Panc1 (cell line): ENCODE measurements at regions not wholly inside any gene's neighbourhood (a gene's known extent, or its start where the extent isn't known, plus 50 kb on each side); places are given as distances from the start of the nearest gene placed in this dataset.

Experiments used
- ATAC-seq: fragments of 200-7000 bp; cut with Tn5 transposase; 2 replicates; pipeline ENCODE4 v1.9.1; 2020; ENCODE audit warnings: mild to moderate bottlenecking, moderate library complexity
- BruUV-seq: library from RNA; stranded (reverse); fragments of 400-500 nt; replicated peaks from 2 replicates; lab custom pipeline; 2021; lab: Mats Ljungman, UMichigan
- CTCF ChIA-PET: fragments of 300-600 bp; sonication (Branson Sonifier 250); formaldehyde crosslinking; loops from one replicate; lab custom pipeline; 2022; ENCODE audit warnings: antibody characterized with exemption; lab: Charles Lee
- POLR2A ChIA-PET: fragments of 300-600 bp; sonication (Branson Sonifier 250); formaldehyde crosslinking; loops from one replicate; lab custom pipeline; 2022; ENCODE audit warnings: antibody characterized with exemption; lab: Charles Lee
- DNase-seq: peaks from one replicate; pipeline ENCODE4 v3.0.0-alpha.2; 2010; ENCODE audit warnings: low read depth, low spot score
- H3K27ac ChIP-seq: 2 replicates; pipeline ENCODE4 v1.5.1; 2011; ENCODE audit warnings: mild to moderate bottlenecking, low read length, inconsistent platforms
- H3K27me3 ChIP-seq: fragments of 200-500 bp; sonication (Bioruptor generic); 2 replicates; pipeline ENCODE4 v1.6.0; 2014; ENCODE audit warnings: low read length, inconsistent platforms; ENCODE audit not compliant: control insufficient read depth, insufficient read depth
- H3K36me3 ChIP-seq: fragments of 200-500 bp; sonication (Bioruptor generic); 2 replicates; pipeline ENCODE4 v1.5.1; 2014; ENCODE audit warnings: inconsistent platforms, mild to moderate bottlenecking, low read length, moderate library complexity; ENCODE audit not compliant: control insufficient read depth, insufficient read depth
- H3K4me1 ChIP-seq: 2 replicates; pipeline ENCODE4 v1.5.1; 2011; ENCODE audit warnings: inconsistent platforms, mild to moderate bottlenecking, low read length, moderate library complexity; ENCODE audit not compliant: control insufficient read depth, insufficient read depth
- H3K4me3 ChIP-seq, 2 experiments: 2 replicates each; pipeline ENCODE4 v1.5.1; 2011 to 2012; ENCODE audit warnings: low read depth in 2 of 2, low read length in 2 of 2, mild to moderate bottlenecking in 2 of 2, inconsistent platforms in 1 of 2, moderate library complexity in 1 of 2
- H3K9me3 ChIP-seq: fragments of 200-500 bp; sonication (Bioruptor generic); 2 replicates; pipeline ENCODE4 v1.5.1; 2014; ENCODE audit warnings: low read depth, mild to moderate bottlenecking, inconsistent platforms, low read length, moderate library complexity; ENCODE audit not compliant: control insufficient read depth, insufficient read depth
- POLR2AphosphoS5 ChIP-seq: IDR thresholded peaks from 2 replicates; pipeline ENCODE4 v1.6.1; 2012; ENCODE audit warnings: mild to moderate bottlenecking, low read depth, low read length, moderate library complexity
- SIN3A ChIP-seq: IDR thresholded peaks from 2 replicates; pipeline ENCODE4 v1.6.1; 2012; ENCODE audit warnings: low read depth, mild to moderate bottlenecking, low read length, moderate library complexity, borderline replicate concordance; ENCODE audit not compliant: insufficient read depth
- TCF7L2 ChIP-seq: IDR thresholded peaks from 2 replicates; pipeline ENCODE4 v1.6.1; 2011; ENCODE audit warnings: mild to moderate bottlenecking, low read depth, low read length, inconsistent platforms
- in situ Hi-C: cut with HindIII; loops from 2 replicates; pipeline ENCODE4 v1.10.0; 2016; ENCODE audit warnings: low sequenced_read_pairs, low pct_unique_long_range_greater_than_20kb
- intact Hi-C: fragments of 100-400 bp; cut with micrococcal nuclease; formaldehyde crosslinking; loops from one replicate; pipeline ENCODE4 v1.10.0; 2022; ENCODE audit not compliant: unreplicated experiment
- TF ChIP-seq, protein P1 (sequence below): fragments of 450-650 bp; IDR thresholded peaks from 2 replicates; pipeline ENCODE4 v1.5.1; 2017; ENCODE audit warnings: mild to moderate bottlenecking
- TF ChIP-seq, protein P2 (sequence below), 2 experiments: IDR thresholded peaks; 2 replicates each; pipeline ENCODE4 v1.6.1; 2011 to 2012; ENCODE audit warnings: low read depth in 2 of 2, control low read depth in 1 of 2, low read length in 1 of 2, mild to moderate bottlenecking in 1 of 2, moderate library complexity in 1 of 2; ENCODE audit not compliant: insufficient read depth in 1 of 2

DNA sequence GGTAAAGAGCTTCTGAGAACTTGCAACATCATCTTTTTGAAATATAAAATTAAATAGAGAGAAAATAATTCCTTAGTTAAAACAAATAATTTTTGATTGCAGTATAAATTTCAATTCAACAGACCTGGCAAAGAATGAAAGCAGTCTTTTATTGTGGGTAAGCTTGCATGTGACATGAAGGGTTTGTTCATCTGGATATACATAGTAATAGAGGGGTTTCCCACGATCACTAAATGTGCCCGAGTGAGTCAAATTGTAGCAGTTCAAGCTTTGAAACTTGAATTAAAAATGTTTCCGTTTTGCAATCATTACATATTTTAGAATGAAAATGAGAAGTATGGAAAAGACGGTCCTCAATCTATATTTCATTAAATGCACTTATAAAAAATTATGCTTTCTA is 658.4 kb upstream of the MBL2 start:
- ChIA-PET CTCF (no interaction called here), POLR2A (no interaction called here)
- TF ChIP-seq TCF7L2 (no peak), POLR2AphosphoS5 (no peak), SIN3A (no peak)
- TF ChIP-seq, protein P1, sequence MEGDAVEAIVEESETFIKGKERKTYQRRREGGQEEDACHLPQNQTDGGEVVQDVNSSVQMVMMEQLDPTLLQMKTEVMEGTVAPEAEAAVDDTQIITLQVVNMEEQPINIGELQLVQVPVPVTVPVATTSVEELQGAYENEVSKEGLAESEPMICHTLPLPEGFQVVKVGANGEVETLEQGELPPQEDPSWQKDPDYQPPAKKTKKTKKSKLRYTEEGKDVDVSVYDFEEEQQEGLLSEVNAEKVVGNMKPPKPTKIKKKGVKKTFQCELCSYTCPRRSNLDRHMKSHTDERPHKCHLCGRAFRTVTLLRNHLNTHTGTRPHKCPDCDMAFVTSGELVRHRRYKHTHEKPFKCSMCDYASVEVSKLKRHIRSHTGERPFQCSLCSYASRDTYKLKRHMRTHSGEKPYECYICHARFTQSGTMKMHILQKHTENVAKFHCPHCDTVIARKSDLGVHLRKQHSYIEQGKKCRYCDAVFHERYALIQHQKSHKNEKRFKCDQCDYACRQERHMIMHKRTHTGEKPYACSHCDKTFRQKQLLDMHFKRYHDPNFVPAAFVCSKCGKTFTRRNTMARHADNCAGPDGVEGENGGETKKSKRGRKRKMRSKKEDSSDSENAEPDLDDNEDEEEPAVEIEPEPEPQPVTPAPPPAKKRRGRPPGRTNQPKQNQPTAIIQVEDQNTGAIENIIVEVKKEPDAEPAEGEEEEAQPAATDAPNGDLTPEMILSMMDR = no peak
- TF ChIP-seq, protein P2, sequence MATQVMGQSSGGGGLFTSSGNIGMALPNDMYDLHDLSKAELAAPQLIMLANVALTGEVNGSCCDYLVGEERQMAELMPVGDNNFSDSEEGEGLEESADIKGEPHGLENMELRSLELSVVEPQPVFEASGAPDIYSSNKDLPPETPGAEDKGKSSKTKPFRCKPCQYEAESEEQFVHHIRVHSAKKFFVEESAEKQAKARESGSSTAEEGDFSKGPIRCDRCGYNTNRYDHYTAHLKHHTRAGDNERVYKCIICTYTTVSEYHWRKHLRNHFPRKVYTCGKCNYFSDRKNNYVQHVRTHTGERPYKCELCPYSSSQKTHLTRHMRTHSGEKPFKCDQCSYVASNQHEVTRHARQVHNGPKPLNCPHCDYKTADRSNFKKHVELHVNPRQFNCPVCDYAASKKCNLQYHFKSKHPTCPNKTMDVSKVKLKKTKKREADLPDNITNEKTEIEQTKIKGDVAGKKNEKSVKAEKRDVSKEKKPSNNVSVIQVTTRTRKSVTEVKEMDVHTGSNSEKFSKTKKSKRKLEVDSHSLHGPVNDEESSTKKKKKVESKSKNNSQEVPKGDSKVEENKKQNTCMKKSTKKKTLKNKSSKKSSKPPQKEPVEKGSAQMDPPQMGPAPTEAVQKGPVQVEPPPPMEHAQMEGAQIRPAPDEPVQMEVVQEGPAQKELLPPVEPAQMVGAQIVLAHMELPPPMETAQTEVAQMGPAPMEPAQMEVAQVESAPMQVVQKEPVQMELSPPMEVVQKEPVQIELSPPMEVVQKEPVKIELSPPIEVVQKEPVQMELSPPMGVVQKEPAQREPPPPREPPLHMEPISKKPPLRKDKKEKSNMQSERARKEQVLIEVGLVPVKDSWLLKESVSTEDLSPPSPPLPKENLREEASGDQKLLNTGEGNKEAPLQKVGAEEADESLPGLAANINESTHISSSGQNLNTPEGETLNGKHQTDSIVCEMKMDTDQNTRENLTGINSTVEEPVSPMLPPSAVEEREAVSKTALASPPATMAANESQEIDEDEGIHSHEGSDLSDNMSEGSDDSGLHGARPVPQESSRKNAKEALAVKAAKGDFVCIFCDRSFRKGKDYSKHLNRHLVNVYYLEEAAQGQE (IDR thresholded peaks at IDR 0.05; ENCODE audit: insufficient read depth in 1 of 2, low read depth in 2 of 2, low read length in 1 of 2) = no peak
- DNase-seq = no peak
- Histone ChIP-seq H3K27ac (no peak overlapping the region), H3K27me3 (no peaks in the 10 kb centered on the region), H3K9me3 (no peaks in the 10 kb centered on the region), H3K36me3 (no peaks in the 10 kb centered on the region), H3K4me3 (no peak overlapping the region), H3K4me1 (no peaks in the 10 kb centered on the region)
- ATAC-seq = no peak
- BruUV-seq = no TSS peak
- intact Hi-C loops (no loop called here), in situ Hi-C loops (no loop called here)

DNA sequence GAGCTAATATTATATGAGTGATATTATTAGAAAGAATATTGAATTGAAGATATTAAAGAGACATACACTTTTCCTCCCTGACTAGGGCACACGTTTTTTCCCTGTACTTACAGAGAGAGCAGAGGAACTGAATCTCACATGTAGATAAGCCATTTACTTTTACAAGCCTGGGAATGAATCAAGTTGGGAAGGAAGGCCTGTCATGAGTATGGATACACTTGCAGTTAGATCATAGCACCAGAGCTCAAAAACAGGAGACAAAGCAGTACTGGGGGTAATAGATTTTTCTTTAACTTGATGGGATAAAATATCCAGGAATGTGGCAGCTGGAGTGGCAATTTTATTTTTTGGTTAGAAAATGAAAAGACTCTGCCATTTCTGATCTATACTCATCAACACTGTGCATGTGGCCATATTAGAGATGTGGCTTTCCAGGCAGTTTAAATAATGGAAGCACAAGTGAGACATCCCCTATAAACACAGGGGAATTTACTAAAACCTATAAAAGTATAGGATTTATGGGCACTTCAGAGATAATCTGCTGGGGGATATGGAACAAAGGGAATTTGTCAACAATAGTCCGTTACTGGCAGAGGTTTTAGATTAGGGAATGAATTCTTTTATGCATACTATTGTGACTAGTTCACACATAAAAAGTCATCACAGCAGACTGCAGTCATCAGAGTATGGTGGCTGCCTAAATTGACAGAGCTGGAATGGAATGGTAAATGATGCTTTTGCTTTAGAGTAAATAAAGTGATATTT is 657.7 kb upstream of the MBL2 start:
- Histone ChIP-seq H3K27me3 (no peaks in the 10 kb centered on the region), H3K9me3 (no peaks in the 10 kb centered on the region), H3K4me1 (no peaks in the 10 kb centered on the region), H3K36me3 (no peaks in the 10 kb centered on the region), H3K4me3 (no peak overlapping the region), H3K27ac (no peak overlapping the region)
- ChIA-PET CTCF (no interaction called here), POLR2A (no interaction called here)
- TF ChIP-seq POLR2AphosphoS5 = no peak
- TF ChIP-seq, protein P2 (IDR thresholded peaks at IDR 0.05; ENCODE audit: insufficient read depth in 1 of 2, low read depth in 2 of 2, low read length in 1 of 2) = no peak
- TF ChIP-seq SIN3A = no peak
- TF ChIP-seq, protein P1 = no peak
- 0 out of 2 replicates have a peak, but pooled peaks have one; percentile 41 for TF ChIP-seq TCF7L2
- in situ Hi-C loops (no loop called here), intact Hi-C loops (no loop called here)
- DNase-seq (no peak), ATAC-seq (no peak)
- no TSS peak for BruUV-seq
